Left ventricle myocardium inferior (tissue), 1 donor: ENCODE measurements at regions not wholly inside any gene's neighbourhood (a gene's known extent, or its start where the extent isn't known, plus 50 kb on each side); places are given as distances from the start of the nearest gene placed in this dataset.

Source experiments
- DNase-seq: peaks from one replicate; pipeline ENCODE4 v3.0.0-alpha.2; 2020
- H3K27ac ChIP-seq: fragments of 200-600 bp; replicated peaks from 2 replicates; pipeline ENCODE4 v1.8.0; 2021
- H3K27me3 ChIP-seq: fragments of 200-600 bp; 2 replicates; pipeline ENCODE4 v1.8.0; 2021; ENCODE audit warnings: low read depth
- H3K36me3 ChIP-seq: fragments of 200-600 bp; 2 replicates; pipeline ENCODE4 v1.8.0; 2021
- H3K4me1 ChIP-seq: fragments of 200-600 bp; 2 replicates; pipeline ENCODE4 v1.8.0; 2021
- H3K4me3 ChIP-seq: fragments of 200-600 bp; 2 replicates; pipeline ENCODE4 v1.8.0; 2021; ENCODE audit warnings: mild to moderate bottlenecking, moderate library complexity
- H3K9me3 ChIP-seq: fragments of 200-600 bp; replicated peaks from 2 replicates; pipeline ENCODE4 v1.8.0; 2021
- intact Hi-C: fragments of 100-400 bp; cut with micrococcal nuclease; formaldehyde crosslinking; loops from one replicate; pipeline ENCODE4 v1.11.0; 2022
- TF ChIP-seq, protein P1 (sequence below): fragments of 200-600 bp; IDR thresholded peaks from 2 replicates; pipeline ENCODE4 v1.8.0; 2021; ENCODE audit warnings: antibody characterized with exemption, mild to moderate bottlenecking, borderline replicate concordance
- donor health status: DM: no; HTN: yes; CAD: no; lungs with severe emphysema.

DNA sequence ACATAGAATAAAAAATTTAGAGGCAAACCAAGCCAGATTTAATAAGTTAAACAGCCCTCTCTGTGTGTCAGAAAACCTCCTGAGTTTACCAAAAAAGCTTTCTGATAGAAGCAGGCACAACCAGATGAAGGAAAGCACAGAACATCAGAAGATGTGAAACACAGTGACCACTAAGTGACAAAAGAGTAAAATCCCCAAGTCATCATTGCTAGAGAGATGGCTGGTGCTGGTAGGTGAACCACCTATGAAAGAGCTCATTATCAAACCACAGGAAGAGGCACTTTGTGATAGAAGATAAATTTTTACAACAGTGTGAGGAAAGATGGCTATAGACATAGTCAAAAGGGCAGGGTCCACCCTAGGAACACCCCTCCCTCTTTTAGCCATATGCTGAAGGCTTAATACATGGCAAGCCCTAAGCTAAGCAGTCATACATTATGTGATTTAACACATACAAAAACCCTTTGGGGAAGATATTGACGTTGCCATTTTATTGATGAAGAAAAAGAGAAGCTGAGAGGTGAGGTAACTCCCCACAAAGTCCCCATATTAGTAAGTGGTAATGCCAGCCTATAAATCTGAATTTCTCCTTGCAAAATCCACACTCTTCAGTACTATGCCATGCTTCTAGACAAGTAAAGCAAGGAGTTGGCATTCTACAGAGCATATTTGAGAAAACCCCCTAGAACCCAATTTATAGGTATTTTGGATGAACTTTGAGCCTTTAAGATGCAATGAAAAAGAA is 449.9 kb downstream of the LRIG3 start:
- TF ChIP-seq, protein P1, sequence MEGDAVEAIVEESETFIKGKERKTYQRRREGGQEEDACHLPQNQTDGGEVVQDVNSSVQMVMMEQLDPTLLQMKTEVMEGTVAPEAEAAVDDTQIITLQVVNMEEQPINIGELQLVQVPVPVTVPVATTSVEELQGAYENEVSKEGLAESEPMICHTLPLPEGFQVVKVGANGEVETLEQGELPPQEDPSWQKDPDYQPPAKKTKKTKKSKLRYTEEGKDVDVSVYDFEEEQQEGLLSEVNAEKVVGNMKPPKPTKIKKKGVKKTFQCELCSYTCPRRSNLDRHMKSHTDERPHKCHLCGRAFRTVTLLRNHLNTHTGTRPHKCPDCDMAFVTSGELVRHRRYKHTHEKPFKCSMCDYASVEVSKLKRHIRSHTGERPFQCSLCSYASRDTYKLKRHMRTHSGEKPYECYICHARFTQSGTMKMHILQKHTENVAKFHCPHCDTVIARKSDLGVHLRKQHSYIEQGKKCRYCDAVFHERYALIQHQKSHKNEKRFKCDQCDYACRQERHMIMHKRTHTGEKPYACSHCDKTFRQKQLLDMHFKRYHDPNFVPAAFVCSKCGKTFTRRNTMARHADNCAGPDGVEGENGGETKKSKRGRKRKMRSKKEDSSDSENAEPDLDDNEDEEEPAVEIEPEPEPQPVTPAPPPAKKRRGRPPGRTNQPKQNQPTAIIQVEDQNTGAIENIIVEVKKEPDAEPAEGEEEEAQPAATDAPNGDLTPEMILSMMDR: no peak
- Histone ChIP-seq H3K27ac (no peak overlapping the region), H3K4me1 (no peaks in the 10 kb centered on the region), H3K4me3 (no peak overlapping the region), H3K27me3 (no peaks in the 10 kb centered on the region), H3K36me3 (no peaks in the 10 kb centered on the region), H3K9me3 (peaks cover 20% of the 10 kb centered on the region)
- intact Hi-C loops: no loop called here
- DNase-seq: no peak

DNA sequence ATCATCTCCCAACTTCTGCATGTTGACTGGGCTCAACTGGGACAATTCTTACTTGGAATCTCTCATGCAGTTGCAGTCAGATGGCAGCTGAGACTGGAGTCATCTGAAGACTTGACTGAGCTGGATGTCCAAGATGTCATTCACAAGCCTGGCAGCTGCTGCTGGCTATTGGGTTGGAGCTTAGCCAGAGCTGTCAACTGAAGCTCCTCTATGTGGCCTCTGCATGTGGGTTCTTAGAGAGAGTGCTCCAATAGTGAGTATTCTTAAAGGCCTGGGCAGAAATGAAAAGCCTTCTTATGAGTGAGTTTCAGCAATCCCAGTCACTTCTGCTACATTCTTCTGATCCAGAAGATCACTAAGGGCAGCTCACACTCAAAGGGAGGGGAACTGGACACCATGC is 440.9 kb downstream of the LRIG3 start:
- H3K27ac ChIP-seq: no peak overlapping the region
- no peaks in the 10 kb centered on the region for H3K36me3 ChIP-seq
- intact Hi-C loops: no loop called here
- H3K27me3 ChIP-seq: no peaks in the 10 kb centered on the region
- no peak for DNase-seq
- no peaks in the 10 kb centered on the region for H3K9me3 ChIP-seq
- no peaks in the 10 kb centered on the region for H3K4me1 ChIP-seq
- TF ChIP-seq, protein P1: no peak
- no peak overlapping the region for H3K4me3 ChIP-seq

DNA sequence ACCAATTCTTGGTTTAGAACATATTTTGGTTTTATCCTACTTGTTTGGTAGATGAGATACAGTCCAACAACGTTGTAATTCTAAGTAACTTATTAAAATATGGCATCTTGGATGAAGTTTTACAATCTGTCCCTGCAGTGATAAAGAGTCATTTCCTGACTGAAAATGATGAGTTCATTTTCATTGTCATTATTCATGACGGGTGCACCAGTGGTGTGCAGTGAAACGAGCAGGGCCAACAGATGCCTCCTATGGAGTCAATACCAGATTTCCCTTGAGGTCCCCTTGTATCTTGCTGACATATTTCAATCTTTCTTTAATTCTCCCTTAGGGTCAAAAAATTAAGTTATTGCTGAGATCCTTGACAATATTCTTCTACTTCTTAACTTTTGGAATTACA is 438.5 kb downstream of the LRIG3 start:
- H3K27ac ChIP-seq: no peak overlapping the region
- intact Hi-C loops: no loop called here

DNA sequence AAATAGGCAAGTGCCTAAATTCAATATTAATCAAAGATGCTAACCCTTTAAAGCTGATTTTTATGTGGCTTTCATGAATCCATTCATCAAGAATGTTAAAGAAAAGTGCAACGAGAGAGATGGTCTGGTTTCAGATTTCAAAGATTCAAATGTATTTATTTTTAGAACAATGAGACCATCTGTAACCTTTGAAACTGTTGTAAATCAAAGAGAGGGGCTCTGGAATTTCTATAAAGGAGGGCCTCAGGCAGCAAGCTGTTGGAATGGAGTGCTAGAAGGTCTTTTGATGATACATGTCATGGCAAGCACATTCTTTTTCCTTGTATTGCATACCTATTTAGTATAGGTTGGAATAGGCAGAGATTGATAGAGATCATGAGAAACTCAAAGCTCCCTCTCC is 433.0 kb downstream of the LRIG3 start:
- TF ChIP-seq, protein P1: no peak
- no peaks in the 10 kb centered on the region for H3K9me3 ChIP-seq
- no peak for DNase-seq
- intact Hi-C loops: no loop called here
- no peak overlapping the region for H3K27ac ChIP-seq
- H3K4me1 ChIP-seq: no peaks in the 10 kb centered on the region
- H3K4me3 ChIP-seq: no peak overlapping the region
- no peaks in the 10 kb centered on the region for H3K36me3 ChIP-seq
- no peaks in the 10 kb centered on the region for H3K27me3 ChIP-seq

More for the DNA sequence above, 438.5 kb downstream of the LRIG3 start:
- H3K36me3 ChIP-seq: no peaks in the 10 kb centered on the region
- H3K9me3 ChIP-seq: no peaks in the 10 kb centered on the region
- DNase-seq: no peak
- H3K4me1 ChIP-seq: no peaks in the 10 kb centered on the region
- no peaks in the 10 kb centered on the region for H3K27me3 ChIP-seq
- TF ChIP-seq, protein P1: no peak
- H3K4me3 ChIP-seq: no peak overlapping the region

DNA sequence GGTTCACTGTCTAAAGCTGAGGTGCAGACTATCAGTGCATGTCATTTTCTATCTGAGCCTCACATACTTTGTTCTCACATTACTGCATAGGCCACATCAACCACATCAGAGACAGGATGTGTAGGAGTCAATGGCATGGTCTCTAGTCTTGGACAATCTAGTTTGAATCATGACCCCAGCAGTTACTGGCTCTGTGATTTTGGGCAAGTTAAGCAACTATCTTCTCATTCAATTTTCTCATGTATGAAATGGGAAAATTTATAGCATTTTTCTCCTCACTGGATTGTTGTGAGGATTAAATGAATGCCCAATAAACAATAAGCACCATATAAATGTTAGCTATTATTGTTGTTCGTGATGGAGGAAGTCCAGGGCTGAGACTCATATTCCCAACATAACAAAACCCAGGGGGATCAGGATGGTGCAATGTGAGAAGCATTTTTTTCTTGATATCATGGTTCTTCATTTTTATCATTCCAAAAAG is 432.6 kb downstream of the LRIG3 start:
- H3K9me3 ChIP-seq: no peaks in the 10 kb centered on the region
- H3K4me1 ChIP-seq: no peaks in the 10 kb centered on the region
- no peaks in the 10 kb centered on the region for H3K27me3 ChIP-seq
- H3K36me3 ChIP-seq: no peaks in the 10 kb centered on the region
- H3K4me3 ChIP-seq: no peak overlapping the region
- no peak overlapping the region for H3K27ac ChIP-seq
- intact Hi-C loops: no loop called here
- DNase-seq: no peak
- TF ChIP-seq, protein P1: no peak
